Keratinocyte (primary cell): ENCODE measurements at regions not wholly inside any gene's neighbourhood (a gene's known extent, or its start where the extent isn't known, plus 50 kb on each side); places are given as distances from the start of the nearest gene placed in this dataset.

ENCODE experiments used
- EZH2 ChIP-seq: IDR thresholded peaks from one replicate; pipeline ENCODE4 v1.6.1; 2012; ENCODE audit warnings: inconsistent platforms, mild to moderate bottlenecking, low read length, moderate library complexity
- TF ChIP-seq, protein P1 (sequence below), 3 experiments: IDR thresholded peaks in 1 of 3; conservative IDR thresholded peaks in 1 of 3; optimal IDR thresholded peaks in 1 of 3; 2 replicates in 2 of 3; 3 replicates in 1 of 3; pipeline versions ENCODE3 to v1.5.1; 2011; ENCODE audit warnings: low read length in 3 of 3, mild to moderate bottlenecking in 3 of 3, moderate library complexity in 2 of 3, control low read depth in 1 of 3, inconsistent platforms in 1 of 3; ENCODE audit not compliant: insufficient read depth in 2 of 3; ENCODE audit errors: extremely low read depth in 1 of 3

DNA sequence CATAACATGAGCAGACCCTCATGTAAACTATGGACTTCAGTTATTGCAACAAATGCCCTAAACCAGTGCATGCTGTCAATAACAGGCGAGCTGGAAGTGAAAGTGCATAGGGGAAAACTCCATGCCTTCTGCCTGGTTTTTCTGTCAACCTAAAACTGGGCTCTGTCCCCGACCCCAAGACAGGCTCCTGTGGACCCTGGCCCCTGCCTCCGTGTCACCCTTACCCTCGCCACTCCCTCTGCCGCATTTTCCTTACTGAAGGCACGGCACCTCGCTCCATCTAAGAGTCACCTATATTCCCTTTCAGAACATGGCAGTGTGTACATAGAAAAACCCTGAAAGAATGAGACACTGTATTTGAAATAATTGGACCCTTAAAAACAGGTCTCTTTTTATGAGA lies 151.3 kb downstream of the SHANK2 start:
- no peak for TF ChIP-seq EZH2
- TF ChIP-seq, protein P1, sequence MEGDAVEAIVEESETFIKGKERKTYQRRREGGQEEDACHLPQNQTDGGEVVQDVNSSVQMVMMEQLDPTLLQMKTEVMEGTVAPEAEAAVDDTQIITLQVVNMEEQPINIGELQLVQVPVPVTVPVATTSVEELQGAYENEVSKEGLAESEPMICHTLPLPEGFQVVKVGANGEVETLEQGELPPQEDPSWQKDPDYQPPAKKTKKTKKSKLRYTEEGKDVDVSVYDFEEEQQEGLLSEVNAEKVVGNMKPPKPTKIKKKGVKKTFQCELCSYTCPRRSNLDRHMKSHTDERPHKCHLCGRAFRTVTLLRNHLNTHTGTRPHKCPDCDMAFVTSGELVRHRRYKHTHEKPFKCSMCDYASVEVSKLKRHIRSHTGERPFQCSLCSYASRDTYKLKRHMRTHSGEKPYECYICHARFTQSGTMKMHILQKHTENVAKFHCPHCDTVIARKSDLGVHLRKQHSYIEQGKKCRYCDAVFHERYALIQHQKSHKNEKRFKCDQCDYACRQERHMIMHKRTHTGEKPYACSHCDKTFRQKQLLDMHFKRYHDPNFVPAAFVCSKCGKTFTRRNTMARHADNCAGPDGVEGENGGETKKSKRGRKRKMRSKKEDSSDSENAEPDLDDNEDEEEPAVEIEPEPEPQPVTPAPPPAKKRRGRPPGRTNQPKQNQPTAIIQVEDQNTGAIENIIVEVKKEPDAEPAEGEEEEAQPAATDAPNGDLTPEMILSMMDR (optimal IDR thresholded peaks at IDR 0.05 in 1 of 3, IDR thresholded peaks at IDR 0.05 in 1 of 3, conservative IDR thresholded peaks at IDR 0.05 in 1 of 3; ENCODE audit: extremely low read depth in 1 of 3, insufficient read depth in 2 of 3, low read length in 3 of 3) = no peak
